PC-3 (cell line): ENCODE measurements at regions not wholly inside any gene's neighbourhood (a gene's known extent, or its start where the extent isn't known, plus 50 kb on each side); places are given as distances from the start of the nearest gene placed in this dataset.

Source experiments
- ATAC-seq: fragments of 200-7000 bp; cut with Tn5 transposase; 2 replicates; pipeline ENCODE4 v1.9.1; 2020; ENCODE audit warnings: mild to moderate bottlenecking, moderate library complexity
- BruUV-seq: library from RNA; stranded (reverse); fragments of 400-500 nt; replicated peaks from 2 replicates; lab custom pipeline; 2021; lab: Mats Ljungman, UMichigan
- CTCF ChIA-PET: fragments of 300-600 bp; sonication (Branson Sonifier 250); formaldehyde crosslinking; loops from one replicate; lab custom pipeline; 2022; ENCODE audit warnings: antibody characterized with exemption; lab: Charles Lee
- POLR2A ChIA-PET: fragments of 300-600 bp; sonication (Branson Sonifier 250); formaldehyde crosslinking; loops from one replicate; lab custom pipeline; 2022; ENCODE audit warnings: antibody characterized with exemption; ENCODE audit not compliant: unreplicated experiment; lab: Charles Lee
- DNase-seq: peaks from one replicate; pipeline ENCODE4 v3.0.0-alpha.2; 2015
- H2AFZ ChIP-seq: fragments of 300-600 bp; sonication (generic); 2 replicates; pipeline ENCODE4 v1.6.0; 2016; ENCODE audit warnings: antibody characterized with exemption, low read length
- H3F3A ChIP-seq: fragments of 300-600 bp; sonication (generic); one replicate; pipeline ENCODE4 v1.6.0; 2017; ENCODE audit warnings: antibody characterized with exemption, low read length, control low read depth, mild to moderate bottlenecking; ENCODE audit not compliant: unreplicated experiment
- H3K27ac ChIP-seq: fragments of 300-600 bp; sonication (generic); 2 replicates; pipeline ENCODE4 v1.5.1; 2016; ENCODE audit warnings: mild to moderate bottlenecking, low read length
- H3K27me3 ChIP-seq: fragments of 300-600 bp; sonication (generic); 2 replicates; pipeline ENCODE4 v1.6.1; 2016; ENCODE audit warnings: low read length, mixed read lengths
- H3K36me3 ChIP-seq: fragments of 300-600 bp; sonication (generic); 2 replicates; pipeline ENCODE4 v1.6.1; 2016; ENCODE audit warnings: low read depth, mixed run types, low read length, mixed read lengths
- H3K4me1 ChIP-seq: fragments of 300-600 bp; sonication (generic); 2 replicates; pipeline ENCODE4 v1.5.1; 2016; ENCODE audit warnings: low read length; ENCODE audit not compliant: insufficient read depth
- H3K4me2 ChIP-seq: fragments of 300-600 bp; sonication (generic); 2 replicates; pipeline ENCODE4 v1.6.0; 2016; ENCODE audit warnings: low read length
- H3K4me3 ChIP-seq: fragments of 300-600 bp; sonication (generic); 2 replicates; pipeline ENCODE4 v1.5.1; 2016; ENCODE audit warnings: mild to moderate bottlenecking, low read length, mixed read lengths
- H3K79me2 ChIP-seq: fragments of 300-600 bp; sonication (generic); 2 replicates; pipeline ENCODE4 v1.6.1; 2017; ENCODE audit warnings: low read length, mixed read lengths
- H3K9ac ChIP-seq: fragments of 300-600 bp; sonication (generic); 2 replicates; pipeline ENCODE4 v1.6.0; 2016; ENCODE audit warnings: mild to moderate bottlenecking, low read length
- H3K9me2 ChIP-seq: fragments of 300-600 bp; sonication (generic); replicated peaks from 2 replicates; pipeline ENCODE4 v1.6.1; 2016; ENCODE audit warnings: mixed run types, low read length, mixed read lengths
- H3K9me3 ChIP-seq: fragments of 300-600 bp; sonication (generic); 2 replicates; pipeline ENCODE4 v1.6.1; 2016; ENCODE audit warnings: low read length, mixed read lengths
- H4K20me1 ChIP-seq: fragments of 300-600 bp; sonication (generic); 2 replicates; pipeline ENCODE4 v1.6.1; 2016; ENCODE audit warnings: low read length, mixed read lengths
- EZH2 ChIP-seq: fragments of 300-600 bp; sonication (generic); IDR thresholded peaks from one replicate; pipeline ENCODE4 v1.6.1; 2017; ENCODE audit warnings: antibody characterized with exemption, mild to moderate bottlenecking, low read length; ENCODE audit not compliant: unreplicated experiment
- EZH2phosphoT487 ChIP-seq: fragments of 300-600 bp; sonication (generic); IDR thresholded peaks from 2 replicates; pipeline ENCODE4 v1.6.1; 2018; ENCODE audit warnings: mild to moderate bottlenecking, antibody characterized with exemption, low read length, borderline replicate concordance
- intact Hi-C: fragments of 100-400 bp; cut with micrococcal nuclease; formaldehyde crosslinking; loops from 2 replicates; pipeline ENCODE4 v1.9.0; 2023
- TF ChIP-seq, protein P1 (sequence below): fragments of 300-600 bp; sonication (generic); conservative IDR thresholded peaks from 2 replicates; pipeline ENCODE4 v1.5.1; 2017; ENCODE audit warnings: antibody characterized with exemption, low read depth, mild to moderate bottlenecking, low read length

DNA sequence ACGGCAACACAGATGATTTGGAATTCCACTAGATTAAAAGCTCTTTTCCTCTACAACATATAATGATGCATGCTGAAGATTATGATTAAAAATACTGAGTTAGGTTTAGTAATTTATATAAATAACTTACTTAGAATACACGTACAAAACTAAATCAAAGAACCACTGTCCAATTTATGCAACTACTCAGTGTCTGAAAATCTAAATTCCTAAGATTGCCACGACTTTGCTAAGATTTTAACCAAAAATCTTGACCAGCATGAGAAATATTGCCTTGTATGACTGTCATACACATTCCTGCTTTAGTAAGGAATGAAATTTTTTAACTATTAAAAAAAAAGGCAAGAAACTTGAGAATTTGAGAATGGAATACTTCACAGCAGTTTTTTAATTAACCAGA lies 292.4 kb downstream of the ZNF608 start:
- no peak for DNase-seq
- no peaks in the 10 kb centered on the region for H3K9me3 ChIP-seq
- no peaks in the 10 kb centered on the region for H3K9me2 ChIP-seq
- intact Hi-C loops: no loop called here
- no peaks in the 10 kb centered on the region for H4K20me1 ChIP-seq
- CTCF ChIA-PET: no interaction called here
- POLR2A ChIA-PET: no interaction called here
- H3K4me3 ChIP-seq: no peak overlapping the region
- no peaks in the 10 kb centered on the region for H3K27me3 ChIP-seq
- H3K4me1 ChIP-seq: peaks cover 15% of the 10 kb centered on the region; the same call in 1 of the 2 replicates
- no peak overlapping the region; the same call in 1 of the 2 replicates for H3K9ac ChIP-seq
- H3K27ac ChIP-seq: peak overlapping the region; percentile 53
- ATAC-seq: no peak
- no TSS peak for BruUV-seq
- no peak overlapping the region for H3K4me2 ChIP-seq
- H3F3A ChIP-seq: no peaks in the 10 kb centered on the region
- TF ChIP-seq EZH2phosphoT487 (no peak), EZH2 (no peak)
- TF ChIP-seq, protein P1, sequence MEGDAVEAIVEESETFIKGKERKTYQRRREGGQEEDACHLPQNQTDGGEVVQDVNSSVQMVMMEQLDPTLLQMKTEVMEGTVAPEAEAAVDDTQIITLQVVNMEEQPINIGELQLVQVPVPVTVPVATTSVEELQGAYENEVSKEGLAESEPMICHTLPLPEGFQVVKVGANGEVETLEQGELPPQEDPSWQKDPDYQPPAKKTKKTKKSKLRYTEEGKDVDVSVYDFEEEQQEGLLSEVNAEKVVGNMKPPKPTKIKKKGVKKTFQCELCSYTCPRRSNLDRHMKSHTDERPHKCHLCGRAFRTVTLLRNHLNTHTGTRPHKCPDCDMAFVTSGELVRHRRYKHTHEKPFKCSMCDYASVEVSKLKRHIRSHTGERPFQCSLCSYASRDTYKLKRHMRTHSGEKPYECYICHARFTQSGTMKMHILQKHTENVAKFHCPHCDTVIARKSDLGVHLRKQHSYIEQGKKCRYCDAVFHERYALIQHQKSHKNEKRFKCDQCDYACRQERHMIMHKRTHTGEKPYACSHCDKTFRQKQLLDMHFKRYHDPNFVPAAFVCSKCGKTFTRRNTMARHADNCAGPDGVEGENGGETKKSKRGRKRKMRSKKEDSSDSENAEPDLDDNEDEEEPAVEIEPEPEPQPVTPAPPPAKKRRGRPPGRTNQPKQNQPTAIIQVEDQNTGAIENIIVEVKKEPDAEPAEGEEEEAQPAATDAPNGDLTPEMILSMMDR: no peak
- no peaks in the 10 kb centered on the region for H3K36me3 ChIP-seq
- no peak overlapping the region for H2AFZ ChIP-seq
- no peaks in the 10 kb centered on the region for H3K79me2 ChIP-seq

DNA sequence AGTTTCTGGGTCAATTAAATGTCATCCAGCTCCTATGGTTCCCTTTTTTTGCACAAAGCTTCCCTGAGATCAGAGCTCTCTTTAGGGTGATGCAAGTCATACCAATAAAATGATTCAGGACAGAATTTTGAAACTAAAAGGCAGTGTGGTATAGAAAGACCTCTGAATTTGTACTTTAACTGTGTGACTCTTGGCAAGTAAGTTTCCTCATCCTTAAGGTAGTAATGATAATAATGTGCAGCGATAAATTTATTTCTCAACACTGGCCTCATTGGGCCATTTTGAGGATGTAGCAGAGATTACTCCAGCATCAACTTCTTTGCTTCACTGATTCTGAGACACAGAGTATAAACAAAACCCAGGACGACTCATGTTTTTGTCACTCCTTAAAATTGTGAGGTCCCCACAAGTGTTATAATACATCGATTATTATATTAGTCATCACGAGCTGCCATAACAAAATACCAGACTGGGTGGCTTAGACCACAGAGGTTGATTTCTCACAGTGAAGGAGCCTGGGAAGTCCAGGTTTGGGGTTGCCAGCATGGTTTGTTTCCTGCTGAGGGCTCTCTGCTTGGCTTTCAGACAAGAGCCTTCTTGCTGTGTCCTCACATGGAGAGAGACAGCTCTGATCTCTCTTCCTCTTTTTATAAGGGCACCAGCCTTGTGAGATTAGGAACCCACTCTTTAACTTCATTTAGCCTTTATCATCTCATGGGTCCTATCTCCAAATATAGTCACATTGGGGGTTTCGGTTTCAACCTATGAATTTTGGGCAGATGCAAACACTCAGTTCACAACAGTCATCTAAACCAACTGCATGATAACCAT lies 293.0 kb downstream of the ZNF608 start:
- no peaks in the 10 kb centered on the region for H3K36me3 ChIP-seq
- CTCF ChIA-PET: no interaction called here
- POLR2A ChIA-PET: no interaction called here
- no peak overlapping the region; the same call in 1 of the 2 replicates for H3K9ac ChIP-seq
- H3K4me2 ChIP-seq: peak overlapping the region; percentile 10; the same call in 1 of the 2 replicates
- no peaks in the 10 kb centered on the region for H3K9me3 ChIP-seq
- no peak overlapping the region for H2AFZ ChIP-seq
- DNase-seq (peak; percentile 65), ATAC-seq (peak; percentile 50)
- H3K79me2 ChIP-seq: no peaks in the 10 kb centered on the region
- H3K4me3 ChIP-seq: no peak overlapping the region
- intact Hi-C loops: no loop called here
- H3K27ac ChIP-seq: peak overlapping the region; percentile 53
- TF ChIP-seq EZH2 (no peak), EZH2phosphoT487 (no peak)
- TF ChIP-seq, protein P1: no peak
- H3F3A ChIP-seq: no peaks in the 10 kb centered on the region
- no TSS peak for BruUV-seq
- H3K27me3 ChIP-seq: no peaks in the 10 kb centered on the region
- no peaks in the 10 kb centered on the region for H3K9me2 ChIP-seq
- no peaks in the 10 kb centered on the region for H4K20me1 ChIP-seq
- H3K4me1 ChIP-seq: peaks cover 15% of the 10 kb centered on the region; the same call in 1 of the 2 replicates

DNA sequence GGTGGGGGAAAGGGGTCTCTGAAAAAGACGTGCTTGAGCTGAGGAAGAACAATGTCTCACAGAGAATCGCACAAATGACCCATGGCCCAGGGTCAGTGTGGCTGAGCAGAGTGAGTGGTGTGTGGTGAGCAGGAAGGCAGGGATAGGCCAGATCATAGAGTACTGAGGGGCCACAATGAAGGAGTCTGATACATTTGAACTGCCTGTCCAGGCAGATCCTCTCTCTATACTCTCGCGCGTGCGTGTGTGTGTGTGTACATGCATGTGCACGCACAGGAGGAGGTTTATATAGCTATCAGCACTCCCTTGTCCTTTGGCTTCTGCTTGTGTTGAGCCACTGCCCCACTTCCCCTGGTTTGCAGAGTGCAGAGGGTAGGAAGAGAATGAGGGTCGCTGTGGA lies 294.0 kb downstream of the ZNF608 start:
- POLR2A ChIA-PET: no interaction called here

More for the DNA sequence above, 294.0 kb downstream of the ZNF608 start:
- Histone ChIP-seq H3K9ac (no peak overlapping the region), H3F3A (no peaks in the 10 kb centered on the region), H4K20me1 (no peaks in the 10 kb centered on the region), H3K4me1 (peaks cover 15% of the 10 kb centered on the region; the same call in 1 of the 2 replicates), H3K36me3 (no peaks in the 10 kb centered on the region), H3K27ac (peak overlapping the region; percentile 37; the same call in 1 of the 2 replicates), H2AFZ (no peak overlapping the region), H3K79me2 (no peaks in the 10 kb centered on the region), H3K4me3 (no peak overlapping the region), H3K27me3 (no peaks in the 10 kb centered on the region), H3K9me3 (no peaks in the 10 kb centered on the region), H3K4me2 (no peak overlapping the region), H3K9me2 (no peaks in the 10 kb centered on the region)
- TF ChIP-seq EZH2 (no peak), EZH2phosphoT487 (no peak)
- intact Hi-C loops: no loop called here
- DNase-seq: no peak
- BruUV-seq: no TSS peak
- no peak for ATAC-seq
- CTCF ChIA-PET: no interaction called here
